ENCODE measurements at regions not wholly inside any gene's neighbourhood (a gene's known extent, or its start where the extent isn't known, plus 50 kb on each side); places are given as distances from the start of the nearest gene placed in this dataset.

DNA sequence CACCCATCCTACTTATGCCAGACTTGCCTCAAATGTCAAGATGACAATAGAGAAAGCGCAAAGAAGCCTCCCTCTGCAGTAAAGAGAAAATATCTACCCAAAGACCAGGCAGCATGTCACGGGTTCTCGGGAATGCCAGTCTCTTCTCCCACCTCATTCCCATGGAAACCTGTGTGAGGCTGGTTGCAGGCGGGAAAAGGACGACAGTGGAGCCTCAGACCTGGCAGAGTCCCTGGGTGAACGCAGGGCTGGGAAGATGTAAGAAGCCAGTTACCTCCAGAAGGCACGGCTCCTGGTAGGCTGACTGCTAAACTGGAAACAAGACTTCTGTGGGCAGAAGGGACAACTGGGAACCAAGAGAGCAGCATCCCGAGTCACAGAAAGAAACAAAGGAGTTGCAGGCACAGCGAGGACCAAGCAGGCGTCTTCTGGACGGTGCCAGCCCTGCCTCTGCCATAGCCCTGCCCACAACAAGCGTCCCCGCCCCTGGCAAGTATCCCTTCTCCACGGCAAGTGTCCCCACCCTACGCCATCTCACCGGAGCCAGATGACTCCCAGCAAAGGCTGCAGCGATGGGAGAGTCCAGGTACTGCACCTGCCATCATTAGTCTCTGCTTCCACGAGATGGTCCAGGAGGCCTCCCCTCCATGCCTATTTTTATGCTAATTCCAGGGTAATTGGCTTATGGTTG is 440.8 kb upstream of the MYT1L start:
- Histone ChIP-seq H3K9me3 (no peaks in the 10 kb centered on the region), H3K27ac (no peak overlapping the region), H3K27me3 (no peaks in the 10 kb centered on the region), H3K4me1 (peaks cover 0 to 6% (median 2%) of the 10 kb centered on the region in 4 donors), H3K4me3 (no peak overlapping the region), H3K36me3 (no peaks in the 10 kb centered on the region)
- DNase-seq, result no peak
- 73 to 82% methylated on average over 5 to 18 of the region's 18 CpGs for WGBS, 2 donors (ENCODE audit: low coverage in 1 of 2)
- in situ Hi-C loops (cut with MboI; ENCODE audit: low pct_ligation_motif_present in 1 of 4, low pct_unique_long_range_greater_than_20kb in 1 of 4, low sequenced_read_pairs in 3 of 4), result no loop called here
- intact Hi-C loops (cut with DNase I; ENCODE audit: low total_unique reads), result no loop called here
- TF ChIP-seq CTCF (IDR thresholded peaks at IDR 0.05), result no peak
- TF ChIP-seq EP300 (IDR thresholded peaks at IDR 0.05; ENCODE audit: low read depth), result no peak
- TF ChIP-seq POLR2AphosphoS5 (IDR thresholded peaks at IDR 0.05), result no peak
- TF ChIP-seq POLR2A (IDR thresholded peaks at IDR 0.05), result no peak

GRCh38 chr2:2769481-2770431 is 438.7 kb upstream of the MYT1L start:
- H3K36me3 ChIP-seq, result no peaks in the 10 kb centered on the region
- H3K9me3 ChIP-seq, result no peaks in the 10 kb centered on the region
- no peak overlapping the region for H3K4me3 ChIP-seq
- in situ Hi-C loops (cut with MboI; ENCODE audit: low pct_ligation_motif_present in 1 of 4, low pct_unique_long_range_greater_than_20kb in 1 of 4, low sequenced_read_pairs in 3 of 4), result no loop called here
- no peaks in the 10 kb centered on the region for H3K27me3 ChIP-seq
- DNase-seq, result no peak
- WGBS, 2 donors (ENCODE audit: low coverage in 1 of 2), result 51 to 79% methylated on average over 9 to 28 of the region's 28 CpGs
- H3K4me1 ChIP-seq, result peaks cover 0 to 6% (median 2%) of the 10 kb centered on the region in 4 donors
- intact Hi-C loops (cut with DNase I; ENCODE audit: low total_unique reads), result no loop called here
- TF ChIP-seq EP300 (IDR thresholded peaks at IDR 0.05; ENCODE audit: low read depth), result no peak
- peak in 1 of 5 experiments; percentile 25 for TF ChIP-seq CTCF (IDR thresholded peaks at IDR 0.05)
- H3K27ac ChIP-seq, result peak overlapping the region in 3 of 4 donors; percentile 18 to 57 (median 53)

GRCh38 chr2:2768476-2768875 is 437.4 kb upstream of the MYT1L start:
- 81% methylated on average over 5 of the region's 6 CpGs; no CpG with 5 or more reads in 1 of the 2 donors for WGBS, 2 donors (ENCODE audit: low coverage in 1 of 2)
- no peaks in the 10 kb centered on the region for H3K27me3 ChIP-seq
- H3K4me1 ChIP-seq, result peaks cover 0 to 6% (median 2%) of the 10 kb centered on the region in 4 donors
- intact Hi-C loops (cut with DNase I; ENCODE audit: low total_unique reads) (no loop called here), in situ Hi-C loops (cut with MboI; ENCODE audit: low pct_ligation_motif_present in 1 of 4, low pct_unique_long_range_greater_than_20kb in 1 of 4, low sequenced_read_pairs in 3 of 4) (no loop called here)
- TF ChIP-seq POLR2A (IDR thresholded peaks at IDR 0.05) (no peak), POLR2AphosphoS5 (IDR thresholded peaks at IDR 0.05) (no peak), EP300 (IDR thresholded peaks at IDR 0.05; ENCODE audit: low read depth) (no peak), CTCF (IDR thresholded peaks at IDR 0.05) (no peak)
- H3K27ac ChIP-seq, result no peak overlapping the region
- H3K4me3 ChIP-seq, result no peak overlapping the region
- H3K36me3 ChIP-seq, result no peaks in the 10 kb centered on the region
- no peak for DNase-seq
- no peaks in the 10 kb centered on the region for H3K9me3 ChIP-seq

- Histone ChIP-seq H3K27me3 (no peaks in the 10 kb centered on the region), H3K4me3 (no peak overlapping the region), H3K27ac (no peak overlapping the region), H3K36me3 (no peaks in the 10 kb centered on the region), H3K4me1 (peaks cover 0 to 6% (median 2%) of the 10 kb centered on the region in 4 donors), H3K9me3 (no peaks in the 10 kb centered on the region)
- intact Hi-C loops (cut with DNase I; ENCODE audit: low total_unique reads) (no loop called here), in situ Hi-C loops (cut with MboI; ENCODE audit: low pct_ligation_motif_present in 1 of 4, low pct_unique_long_range_greater_than_20kb in 1 of 4, low sequenced_read_pairs in 3 of 4) (no loop called here)
- TF ChIP-seq EP300 (IDR thresholded peaks at IDR 0.05; ENCODE audit: low read depth), result no peak
- TF ChIP-seq POLR2AphosphoS5 (IDR thresholded peaks at IDR 0.05), result no peak
- no peak for TF ChIP-seq CTCF (IDR thresholded peaks at IDR 0.05)
- no peak for TF ChIP-seq POLR2A (IDR thresholded peaks at IDR 0.05)
- WGBS, 2 donors (ENCODE audit: low coverage in 1 of 2), result 71 to 100% methylated on average over 1 to 9 of the region's 9 CpGs
- no peak for DNase-seq
Observed at GRCh38 chr2:2767837-2768236, 436.8 kb upstream of the MYT1L start.
